ES-I3 (cell line): ENCODE measurements at regions not wholly inside any gene's neighbourhood (a gene's known extent, or its start where the extent isn't known, plus 50 kb on each side); places are given as distances from the start of the nearest gene placed in this dataset.
"Not testable (repeated sequence)": the region's sequence is repeated elsewhere in the genome, so short reads cannot be mapped to it uniquely, and the experiment has no call there.

Experiments
- H3K36me3 ChIP-seq: 2 replicates; pipeline ENCODE4 v1.6.1; 2013; ENCODE audit warnings: mild to moderate bottlenecking, low read length, control low read depth, moderate library complexity; ENCODE audit not compliant: insufficient read depth
- H3K4me1 ChIP-seq: 2 replicates; pipeline ENCODE4 v1.6.1; 2013; ENCODE audit warnings: mild to moderate bottlenecking, control low read depth, low read length; ENCODE audit not compliant: insufficient read depth
- H3K9ac ChIP-seq: 2 replicates; pipeline ENCODE4 v1.6.1; 2013; ENCODE audit warnings: low read depth, mild to moderate bottlenecking, low read length, moderate library complexity
- H3K9me3 ChIP-seq: 2 replicates; pipeline ENCODE4 v1.6.1; 2013; ENCODE audit warnings: mild to moderate bottlenecking, low read length, moderate library complexity; ENCODE audit not compliant: control insufficient read depth, insufficient read depth

DNA sequence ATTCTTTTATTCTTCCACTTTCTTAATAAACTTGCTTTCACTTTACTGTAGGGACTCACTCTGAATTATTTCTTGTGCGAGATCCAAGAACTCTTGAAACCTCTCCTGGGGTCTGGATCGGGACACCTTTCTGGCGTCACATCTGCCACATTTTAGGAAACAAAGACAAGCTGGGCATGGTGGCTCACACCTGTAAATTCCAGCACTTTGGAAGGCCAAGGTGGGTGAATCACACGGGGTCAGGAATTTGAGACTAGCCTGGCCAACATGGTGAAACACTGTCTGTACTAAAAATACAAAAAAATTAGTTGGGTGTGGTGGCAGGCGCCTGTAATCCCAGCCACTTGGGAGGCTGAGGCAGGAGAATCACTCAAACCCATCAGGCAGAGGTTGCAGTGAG is 1399.6 kb downstream of the CDH8 start:
- H3K4me1 ChIP-seq, result peaks cover 10% of the 10 kb centered on the region
- H3K36me3 ChIP-seq, H3K9ac ChIP-seq, H3K9me3 ChIP-seq: not testable (repeated sequence)

GRCh38 chr16:60636117-60636516 is 1400.1 kb downstream of the CDH8 start:
- no peak overlapping the region for H3K9ac ChIP-seq
- peaks cover 10% of the 10 kb centered on the region for H3K4me1 ChIP-seq
- H3K9me3 ChIP-seq, result peaks cover 3% of the 10 kb centered on the region; the same call in 1 of the 2 replicates
- no peaks in the 10 kb centered on the region for H3K36me3 ChIP-seq

- H3K4me1 ChIP-seq, result peaks cover 10% of the 10 kb centered on the region
- H3K9ac ChIP-seq, result no peak overlapping the region
- H3K9me3 ChIP-seq, result peaks cover 3% of the 10 kb centered on the region; the same call in 1 of the 2 replicates
- H3K36me3 ChIP-seq, result no peaks in the 10 kb centered on the region
Measured at GRCh38 chr16:60635548-60635947, 1400.7 kb downstream of the CDH8 start.

GRCh38 chr16:60611844-60612243 is 1424.4 kb downstream of the CDH8 start:
- H3K9me3 ChIP-seq, result no peaks in the 10 kb centered on the region

DNA sequence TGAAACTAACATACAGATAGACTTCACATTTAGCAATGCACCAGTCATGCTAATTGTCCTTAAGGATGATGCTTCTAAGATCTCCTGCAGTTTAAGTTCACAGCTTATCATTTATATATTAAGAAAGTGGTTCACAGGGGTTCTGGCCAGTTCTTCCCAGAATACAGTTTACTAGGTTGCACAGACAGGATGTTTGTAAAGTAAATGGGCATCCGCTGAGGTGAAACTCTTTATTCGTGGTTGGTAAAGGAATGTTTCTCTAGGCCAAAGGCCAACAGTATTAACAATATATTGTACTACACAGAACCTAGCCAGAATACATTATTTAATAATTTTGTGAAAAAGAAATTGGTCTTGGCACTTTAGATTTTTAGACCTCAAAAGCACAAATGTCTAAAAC is 1427.3 kb downstream of the CDH8 start:
- H3K4me1 ChIP-seq, result peaks cover 4% of the 10 kb centered on the region; the same call in 1 of the 2 replicates
- H3K9me3 ChIP-seq, result no peaks in the 10 kb centered on the region
- H3K36me3 ChIP-seq, result no peaks in the 10 kb centered on the region
- H3K9ac ChIP-seq, result no peak overlapping the region

More at GRCh38 chr16:60611844-60612243, 1424.4 kb downstream of the CDH8 start:
- Histone ChIP-seq H3K36me3 (no peaks in the 10 kb centered on the region), H3K9ac (no peak overlapping the region), H3K4me1 (no peaks in the 10 kb centered on the region)

- not testable (repeated sequence) for H3K9me3 ChIP-seq, H3K4me1 ChIP-seq, H3K9ac ChIP-seq, H3K36me3 ChIP-seq
Measured at GRCh38 chr16:60605652-60606051, 1430.6 kb downstream of the CDH8 start.

DNA sequence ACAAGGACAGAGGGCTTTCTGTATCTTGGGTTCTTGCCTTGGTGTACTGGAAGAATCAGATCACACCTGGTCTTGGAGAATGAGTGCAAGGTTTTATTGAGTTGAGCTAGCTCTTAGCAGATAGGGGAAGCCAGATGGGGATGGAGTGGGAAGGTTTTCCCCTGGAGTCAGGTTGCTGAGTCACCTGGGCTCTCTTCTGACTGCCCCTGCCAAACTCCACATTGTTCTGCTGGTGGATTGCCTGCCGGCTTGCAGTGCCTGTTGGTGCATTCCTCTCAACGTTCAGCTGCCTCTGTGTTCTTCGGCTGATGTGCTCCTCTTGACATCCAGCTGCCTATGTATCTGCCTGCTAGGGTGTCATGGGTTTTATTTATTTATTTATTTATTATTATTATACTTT is 1431.1 kb downstream of the CDH8 start:
- peaks cover 4% of the 10 kb centered on the region; the same call in 1 of the 2 replicates for H3K4me1 ChIP-seq
- no peaks in the 10 kb centered on the region for H3K9me3 ChIP-seq
- no peak overlapping the region for H3K9ac ChIP-seq

GRCh38 chr16:60586493-60586892 is 1449.7 kb downstream of the CDH8 start:
- Histone ChIP-seq H3K36me3 (no peaks in the 10 kb centered on the region), H3K9ac (no peak overlapping the region), H3K9me3 (no peaks in the 10 kb centered on the region), H3K4me1 (no peaks in the 10 kb centered on the region; the same call in 1 of the 2 replicates)

More for the DNA sequence above, 1431.1 kb downstream of the CDH8 start:
- H3K36me3 ChIP-seq, result no peaks in the 10 kb centered on the region

DNA sequence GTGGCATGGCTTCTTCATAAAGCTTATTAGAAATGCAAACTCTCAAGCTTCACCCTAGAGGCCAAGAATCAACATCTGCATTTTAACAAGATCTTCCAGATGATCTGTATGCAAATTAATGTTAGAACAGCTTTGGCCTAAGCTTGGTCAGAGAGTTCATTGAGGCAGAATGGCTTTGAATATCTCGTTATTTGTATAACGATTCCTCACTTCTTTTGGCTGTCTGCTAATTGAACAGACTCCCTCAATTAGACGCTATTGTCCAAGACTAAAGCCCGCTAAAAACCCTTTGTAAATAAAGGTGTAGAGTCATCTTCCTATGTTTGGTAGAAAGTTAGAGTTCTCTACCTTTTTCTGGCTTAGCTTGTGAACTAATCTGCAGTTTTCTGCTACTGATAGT is 1453.7 kb downstream of the CDH8 start:
- no peak overlapping the region for H3K9ac ChIP-seq
- no peaks in the 10 kb centered on the region for H3K36me3 ChIP-seq
- no peaks in the 10 kb centered on the region for H3K9me3 ChIP-seq

DNA sequence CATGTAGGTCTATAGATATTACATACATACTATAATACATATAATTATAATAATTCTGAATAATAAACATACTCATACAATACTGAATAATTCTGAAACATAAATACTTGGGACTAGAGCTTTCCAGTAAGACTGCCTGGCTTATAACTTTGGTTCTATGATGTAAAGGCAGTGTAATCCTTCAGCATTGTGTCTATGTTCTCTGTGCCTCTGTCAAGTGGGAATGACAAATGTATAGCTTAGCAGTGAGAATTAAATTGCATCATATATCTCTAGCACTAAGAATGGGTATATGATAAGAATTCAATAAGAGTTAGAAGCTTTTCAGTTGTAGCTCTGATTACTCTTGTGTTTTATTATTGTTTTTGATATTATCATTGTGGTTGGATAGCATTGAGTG is 1469.3 kb downstream of the CDH8 start:
- Histone ChIP-seq H3K9ac (no peak overlapping the region), H3K9me3 (no peaks in the 10 kb centered on the region), H3K4me1 (no peaks in the 10 kb centered on the region), H3K36me3 (no peaks in the 10 kb centered on the region)

More for the DNA sequence above, 1453.7 kb downstream of the CDH8 start:
- no peaks in the 10 kb centered on the region; the same call in 1 of the 2 replicates for H3K4me1 ChIP-seq

DNA sequence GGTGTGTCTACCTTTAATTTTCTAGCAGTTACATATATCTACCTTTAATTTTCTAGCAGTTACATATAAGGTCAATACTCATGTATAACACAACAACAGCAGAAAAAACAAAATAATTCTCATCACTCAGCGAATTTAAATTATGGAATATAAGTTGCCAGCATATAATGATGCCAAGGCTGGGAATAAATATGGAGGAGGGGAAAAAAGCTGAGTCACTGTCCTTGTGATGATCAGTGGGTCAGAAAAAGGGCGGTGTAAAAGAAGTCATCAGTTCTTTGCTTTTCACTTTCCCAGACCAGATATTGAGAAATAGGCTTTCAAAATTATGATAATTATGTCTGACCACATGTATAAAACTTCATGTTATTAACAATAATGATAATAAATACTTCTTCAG is 1471.7 kb downstream of the CDH8 start:
- H3K9me3 ChIP-seq, result no peaks in the 10 kb centered on the region
- no peaks in the 10 kb centered on the region for H3K4me1 ChIP-seq
- no peak overlapping the region for H3K9ac ChIP-seq
- no peaks in the 10 kb centered on the region for H3K36me3 ChIP-seq

DNA sequence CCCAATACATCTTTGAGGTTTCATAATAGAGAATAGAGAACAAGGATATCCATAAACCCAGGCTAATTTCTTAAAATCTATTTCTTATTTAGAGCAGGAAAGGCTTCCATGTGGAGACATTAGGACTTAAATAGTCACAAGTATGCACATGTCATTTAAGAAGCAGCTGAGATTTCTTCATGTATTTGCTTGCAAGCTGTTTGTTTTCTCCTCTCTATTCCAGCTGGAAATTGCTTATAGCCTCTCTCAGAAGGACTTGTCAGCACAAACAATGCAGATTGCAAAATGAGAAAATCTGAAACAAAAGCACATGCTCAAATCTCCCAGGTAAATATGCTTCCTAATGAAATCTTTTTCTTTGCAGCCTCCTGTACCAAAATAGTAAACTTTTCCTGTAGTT is 1473.1 kb downstream of the CDH8 start:
- Histone ChIP-seq H3K9me3 (no peaks in the 10 kb centered on the region), H3K36me3 (no peaks in the 10 kb centered on the region), H3K9ac (no peak overlapping the region), H3K4me1 (no peaks in the 10 kb centered on the region)

DNA sequence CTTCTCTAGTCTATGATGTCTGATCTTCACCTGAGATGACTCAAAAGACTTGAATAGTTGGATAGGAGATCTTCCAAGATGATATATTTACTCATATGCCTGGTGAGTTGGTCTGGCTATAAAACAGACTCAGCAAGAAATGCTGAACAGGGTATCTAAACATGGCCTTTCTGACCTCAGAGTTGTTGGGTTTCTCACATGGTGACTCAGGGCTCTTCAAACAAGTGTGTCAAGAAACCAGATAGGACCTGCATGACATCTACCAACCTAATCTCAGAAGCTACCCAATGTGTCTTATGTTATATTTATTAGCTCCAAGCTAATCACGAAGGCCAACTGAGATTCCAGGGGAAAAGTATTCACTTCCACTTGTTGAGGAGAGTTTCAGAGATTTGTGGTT is 1477.3 kb downstream of the CDH8 start:
- Histone ChIP-seq H3K4me1 (no peaks in the 10 kb centered on the region), H3K9me3 (no peaks in the 10 kb centered on the region), H3K36me3 (no peaks in the 10 kb centered on the region), H3K9ac (no peak overlapping the region)

DNA sequence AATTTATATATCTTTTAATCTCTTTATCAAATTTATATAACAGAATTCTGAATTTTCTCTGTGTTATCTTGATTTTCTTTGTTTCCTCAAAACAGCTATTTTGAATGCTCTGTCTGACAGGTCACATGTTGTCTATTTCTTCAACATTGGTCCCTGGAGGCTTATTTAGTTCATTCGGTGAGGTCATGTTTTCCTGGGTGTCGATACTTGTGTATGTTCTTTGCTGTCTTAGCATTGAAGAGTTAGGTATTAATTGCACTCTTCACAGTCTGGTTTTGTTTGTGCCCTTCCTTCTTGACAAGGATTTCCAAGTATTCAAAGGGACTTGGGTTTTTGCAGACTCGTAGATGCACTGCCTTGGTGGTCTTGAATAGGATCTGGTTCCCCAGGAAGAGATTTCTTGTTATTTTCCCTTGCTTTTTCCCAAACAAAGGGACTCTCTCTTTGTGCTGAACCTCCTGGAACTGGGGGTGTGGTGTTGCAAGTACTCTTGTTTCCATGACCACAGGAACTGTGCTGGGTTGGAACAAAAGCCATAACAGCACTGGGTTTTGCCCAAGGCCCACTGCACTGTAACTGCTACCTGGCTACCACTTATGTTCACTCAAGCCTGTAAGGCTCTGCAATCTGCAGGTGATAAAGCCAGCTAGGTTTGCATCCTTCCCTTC is 1483.0 kb downstream of the CDH8 start:
- no peaks in the 10 kb centered on the region for H3K9me3 ChIP-seq
- no peak overlapping the region for H3K9ac ChIP-seq
- no peaks in the 10 kb centered on the region for H3K36me3 ChIP-seq
- no peaks in the 10 kb centered on the region for H3K4me1 ChIP-seq

- no peaks in the 10 kb centered on the region for H3K4me1 ChIP-seq
- H3K36me3 ChIP-seq, result no peaks in the 10 kb centered on the region
- no peaks in the 10 kb centered on the region for H3K9me3 ChIP-seq
- no peak overlapping the region for H3K9ac ChIP-seq
Measured at GRCh38 chr16:60541535-60541934, 1494.7 kb downstream of the CDH8 start.
